ENCODE measurements at regions not wholly inside any gene's neighbourhood (a gene's known extent, or its start where the extent isn't known, plus 50 kb on each side); places are given as distances from the start of the nearest gene placed in this dataset.

GRCh38 chr11:97409141-97409540, 1019.3 kb downstream of the JRKL start:
- H3K27me3 ChIP-seq (ENCODE audit: low read depth), result no peaks in the 10 kb centered on the region
- intact Hi-C loops (cut with DNase I), result no loop called here
- no peaks in the 10 kb centered on the region for H3K36me3 ChIP-seq
- no peak overlapping the region for H3K4me3 ChIP-seq
- peak in 1 of 2 donors; percentile 29 for ATAC-seq
- TF ChIP-seq CTCF (IDR thresholded peaks at IDR 0.05), result no peak
- no peaks in the 10 kb centered on the region for H3K4me1 ChIP-seq
- no peak overlapping the region for H3K27ac ChIP-seq
- DNase-seq, result no peak
- H3K9me3 ChIP-seq, result peaks cover 11% of the 10 kb centered on the region

GRCh38 chr11:97414801-97415200, 1025.0 kb downstream of the JRKL start:
- no peak overlapping the region for H3K27ac ChIP-seq
- no peak overlapping the region for H3K4me3 ChIP-seq
- TF ChIP-seq CTCF (IDR thresholded peaks at IDR 0.05), result no peak
- H3K9me3 ChIP-seq, result peaks cover 8% of the 10 kb centered on the region
- H3K27me3 ChIP-seq (ENCODE audit: low read depth), result no peaks in the 10 kb centered on the region
- no peaks in the 10 kb centered on the region for H3K36me3 ChIP-seq
- intact Hi-C loops (cut with DNase I), result no loop called here
- ATAC-seq (no peak), DNase-seq (no peak)
- H3K4me1 ChIP-seq, result no peaks in the 10 kb centered on the region

GRCh38 chr11:97419729-97420128, 1029.9 kb downstream of the JRKL start:
- no peaks in the 10 kb centered on the region for H3K4me1 ChIP-seq
- no peaks in the 10 kb centered on the region for H3K36me3 ChIP-seq
- DNase-seq (no peak), ATAC-seq (no peak)
- H3K27ac ChIP-seq, result no peak overlapping the region
- intact Hi-C loops (cut with DNase I), result no loop called here
- no peaks in the 10 kb centered on the region for H3K27me3 ChIP-seq (ENCODE audit: low read depth)
- H3K4me3 ChIP-seq, result no peak overlapping the region
- no peak for TF ChIP-seq CTCF (IDR thresholded peaks at IDR 0.05)
- H3K9me3 ChIP-seq, result no peaks in the 10 kb centered on the region

GRCh38 chr11:97428247-97428790, 1038.5 kb downstream of the JRKL start:
- Histone ChIP-seq H3K36me3 (no peaks in the 10 kb centered on the region), H3K4me3 (no peak overlapping the region), H3K27ac (no peak overlapping the region), H3K27me3 (ENCODE audit: low read depth) (no peaks in the 10 kb centered on the region), H3K9me3 (no peaks in the 10 kb centered on the region), H3K4me1 (no peaks in the 10 kb centered on the region)
- no peak for TF ChIP-seq CTCF (IDR thresholded peaks at IDR 0.05)
- intact Hi-C loops (cut with DNase I), result no loop called here
- DNase-seq (no peak), ATAC-seq (no peak)

GRCh38 chr11:97430877-97431276, 1041.1 kb downstream of the JRKL start:
- Histone ChIP-seq H3K9me3 (no peaks in the 10 kb centered on the region), H3K4me1 (no peaks in the 10 kb centered on the region), H3K36me3 (no peaks in the 10 kb centered on the region), H3K4me3 (no peak overlapping the region), H3K27ac (no peak overlapping the region), H3K27me3 (ENCODE audit: low read depth) (no peaks in the 10 kb centered on the region)
- TF ChIP-seq CTCF (IDR thresholded peaks at IDR 0.05), result no peak
- DNase-seq (no peak), ATAC-seq (no peak)
- intact Hi-C loops (cut with DNase I), result no loop called here

GRCh38 chr11:97432926-97433325, 1043.1 kb downstream of the JRKL start:
- Histone ChIP-seq H3K36me3 (no peaks in the 10 kb centered on the region), H3K4me1 (no peaks in the 10 kb centered on the region), H3K4me3 (no peak overlapping the region), H3K27me3 (ENCODE audit: low read depth) (no peaks in the 10 kb centered on the region), H3K27ac (no peak overlapping the region), H3K9me3 (no peaks in the 10 kb centered on the region)
- intact Hi-C loops (cut with DNase I), result no loop called here
- DNase-seq (no peak), ATAC-seq (no peak)
- no peak for TF ChIP-seq CTCF (IDR thresholded peaks at IDR 0.05)
